ENCODE measurements at regions not wholly inside any gene's neighbourhood (a gene's known extent, or its start where the extent isn't known, plus 50 kb on each side); places are given as distances from the start of the nearest gene placed in this dataset.
"Not testable (repeated sequence)": the region's sequence is repeated elsewhere in the genome, so short reads cannot be mapped to it uniquely, and the experiment has no call there.

GRCh38 chr2:4882941-4883340, 809.2 kb upstream of the SOX11 start:
- DNase-seq, result no peak

- DNase-seq, result no peak
Observed at GRCh38 chr2:4883375-4883774, 808.8 kb upstream of the SOX11 start.

GRCh38 chr2:4884117-4884571, 808.0 kb upstream of the SOX11 start:
- DNase-seq, result no peak

GRCh38 chr2:4891394-4891793, 800.8 kb upstream of the SOX11 start:
- DNase-seq, result no peak

- no peak for DNase-seq
Observed at GRCh38 chr2:4895371-4895770, 796.8 kb upstream of the SOX11 start.

GRCh38 chr2:4898706-4899105, 793.5 kb upstream of the SOX11 start:
- DNase-seq, result no peak

GRCh38 chr2:4900242-4900641, 791.9 kb upstream of the SOX11 start:
- DNase-seq, result no peak

GRCh38 chr2:4900861-4901770, 791.1 kb upstream of the SOX11 start:
- DNase-seq, result no peak

- DNase-seq, result no peak
Observed at GRCh38 chr2:4903656-4904348, 788.4 kb upstream of the SOX11 start.

- DNase-seq, result no peak
Observed at GRCh38 chr2:4908461-4908860, 783.7 kb upstream of the SOX11 start.

- no peak for DNase-seq
Observed at GRCh38 chr2:4909346-4910009, 782.7 kb upstream of the SOX11 start.

- no peak for DNase-seq
Observed at GRCh38 chr2:4914036-4914435, 778.1 kb upstream of the SOX11 start.

GRCh38 chr2:4914551-4914950, 777.6 kb upstream of the SOX11 start:
- peak; percentile 2 for DNase-seq

- DNase-seq, result no peak
Observed at GRCh38 chr2:4915357-4915756, 776.8 kb upstream of the SOX11 start.

GRCh38 chr2:4916094-4916493, 776.1 kb upstream of the SOX11 start:
- no peak for DNase-seq

GRCh38 chr2:4930704-4931103, 761.5 kb upstream of the SOX11 start:
- DNase-seq, result no peak

- no peak for DNase-seq
Observed at GRCh38 chr2:4931721-4932365, 760.3 kb upstream of the SOX11 start.

- DNase-seq, result not testable (repeated sequence)
Observed at GRCh38 chr2:4935291-4935690, 756.9 kb upstream of the SOX11 start.

- DNase-seq, result peak; percentile 18
Observed at GRCh38 chr2:4937550-4937949, 754.6 kb upstream of the SOX11 start.

- no peak for DNase-seq
Observed at GRCh38 chr2:4938206-4938605, 754.0 kb upstream of the SOX11 start.

GRCh38 chr2:4942441-4942840, 749.7 kb upstream of the SOX11 start:
- no peak for DNase-seq

GRCh38 chr2:4947911-4948310, 744.3 kb upstream of the SOX11 start:
- DNase-seq, result no peak

GRCh38 chr2:4951368-4951767, 740.8 kb upstream of the SOX11 start:
- DNase-seq, result no peak

All from fibroblast of skin of abdomen (primary cell).